OCI-LY7 (cell line): ENCODE measurements at regions not wholly inside any gene's neighbourhood (a gene's known extent, or its start where the extent isn't known, plus 50 kb on each side); places are given as distances from the start of the nearest gene placed in this dataset.

Experiments
- BruUV-seq: library from RNA; stranded (reverse); fragments of 400-500 nt; replicated peaks from 2 replicates; lab custom pipeline; 2021; lab: Mats Ljungman, UMichigan
- CTCF ChIA-PET: fragments of 300-600 bp; sonication (Branson Sonifier 250); formaldehyde crosslinking; loops from one replicate; lab custom pipeline; 2022; ENCODE audit warnings: antibody characterized with exemption; ENCODE audit not compliant: unreplicated experiment; lab: Charles Lee
- POLR2A ChIA-PET: fragments of 300-600 bp; sonication (Branson Sonifier 250); formaldehyde crosslinking; loops from one replicate; lab custom pipeline; 2022; ENCODE audit warnings: antibody characterized with exemption; lab: Charles Lee
- DNase-seq: peaks from one replicate; pipeline ENCODE4 v3.0.0-alpha.2; 2015; ENCODE audit warnings: low spot score
- H2AFZ ChIP-seq: fragments of 200-600 bp; sonication (generic), shearing (Covaris generic); 2 replicates; pipeline ENCODE4 v1.6.1; 2014; ENCODE audit warnings: mild to moderate bottlenecking, antibody characterized with exemption, low read length, moderate library complexity
- H3K27ac ChIP-seq: fragments of 200-600 bp; sonication (generic); 2 replicates; pipeline ENCODE4 v1.5.1; 2014; ENCODE audit warnings: mixed run types, low read depth, mild to moderate bottlenecking, moderate library complexity, low read length, inconsistent platforms; ENCODE audit not compliant: poor library complexity, severe bottlenecking
- H3K36me3 ChIP-seq: fragments of 200-600 bp; sonication (generic); 2 replicates; pipeline ENCODE4 v1.6.1; 2014; ENCODE audit warnings: mild to moderate bottlenecking, antibody characterized with exemption, low read length, moderate library complexity, mixed read lengths; ENCODE audit not compliant: insufficient read depth
- H3K4me1 ChIP-seq: fragments of 200-600 bp; sonication (generic); 2 replicates; pipeline ENCODE4 v1.5.1; 2014; ENCODE audit warnings: mild to moderate bottlenecking, low read length; ENCODE audit not compliant: insufficient read depth, poor library complexity, severe bottlenecking
- H3K4me2 ChIP-seq: fragments of 200-600 bp; sonication (generic); 2 replicates; pipeline ENCODE4 v1.6.1; 2014; ENCODE audit warnings: mild to moderate bottlenecking, low read length
- H3K4me3 ChIP-seq: fragments of 200-600 bp; sonication (generic); 2 replicates; pipeline ENCODE4 v1.5.1; 2014; ENCODE audit warnings: mild to moderate bottlenecking, low read depth, low read length; ENCODE audit not compliant: poor library complexity, severe bottlenecking
- H3K79me2 ChIP-seq: fragments of 200-600 bp; sonication (generic); 2 replicates; pipeline ENCODE4 v1.6.1; 2016; ENCODE audit warnings: low read depth, mild to moderate bottlenecking, low read length, moderate library complexity, mixed read lengths; ENCODE audit not compliant: insufficient read depth
- H3K9me2 ChIP-seq: fragments of 200-600 bp; sonication (generic); 2 replicates; pipeline ENCODE4 v1.6.1; 2016; ENCODE audit warnings: mild to moderate bottlenecking, low read length, mixed read lengths; ENCODE audit not compliant: insufficient read depth
- H3K9me3 ChIP-seq: fragments of 200-600 bp; sonication (generic); 2 replicates; pipeline ENCODE4 v1.6.1; 2014; ENCODE audit warnings: mild to moderate bottlenecking, mixed run types, low read length, mixed read lengths
- H4K20me1 ChIP-seq: fragments of 200-600 bp; sonication (generic); 2 replicates; pipeline ENCODE4 v1.6.1; 2014; ENCODE audit warnings: mild to moderate bottlenecking, antibody characterized with exemption, low read length, moderate library complexity, mixed read lengths; ENCODE audit not compliant: insufficient read depth
- CTCF ChIP-seq: fragments of 200-600 bp; sonication (generic); conservative IDR thresholded peaks from 2 replicates; pipeline ENCODE4 v1.5.1; 2014; ENCODE audit warnings: mild to moderate bottlenecking, antibody characterized with exemption, low read length, moderate library complexity, mixed read lengths
- EZH2phosphoT487 ChIP-seq: fragments of 200-600 bp; sonication (generic); IDR thresholded peaks from 2 replicates; pipeline ENCODE4 v1.6.1; 2018; ENCODE audit warnings: low read depth, borderline replicate concordance, mild to moderate bottlenecking, mixed run types, antibody characterized with exemption, low read length, moderate library complexity, mixed read lengths
- intact Hi-C: fragments of 100-400 bp; cut with micrococcal nuclease; formaldehyde crosslinking; loops from one replicate; pipeline ENCODE4 v1.10.0; 2022; ENCODE audit not compliant: unreplicated experiment

GRCh38 chr13:79662882-79663281 lies 181.9 kb downstream of the NDFIP2 start:
- no peaks in the 10 kb centered on the region for H3K79me2 ChIP-seq
- ChIA-PET CTCF (no interaction called here), POLR2A (no interaction called here)
- no peaks in the 10 kb centered on the region for H3K9me2 ChIP-seq
- intact Hi-C loops: no loop called here
- H3K36me3 ChIP-seq: no peaks in the 10 kb centered on the region
- DNase-seq: no peak
- BruUV-seq: no TSS peak
- no peak overlapping the region for H3K4me3 ChIP-seq
- H3K4me2 ChIP-seq: no peak overlapping the region
- H4K20me1 ChIP-seq: no peaks in the 10 kb centered on the region
- H3K9me3 ChIP-seq: no peaks in the 10 kb centered on the region
- no peak overlapping the region for H3K27ac ChIP-seq
- no peak overlapping the region for H2AFZ ChIP-seq
- TF ChIP-seq CTCF: no peak
- TF ChIP-seq EZH2phosphoT487: no peak
- no peaks in the 10 kb centered on the region for H3K4me1 ChIP-seq

- no TSS peak for BruUV-seq
- no peak for TF ChIP-seq EZH2phosphoT487
- TF ChIP-seq CTCF: no peak
- POLR2A ChIA-PET: no interaction called here
- Histone ChIP-seq H3K79me2 (no peaks in the 10 kb centered on the region), H2AFZ (no peak overlapping the region), H3K4me2 (no peak overlapping the region), H3K4me1 (no peaks in the 10 kb centered on the region), H4K20me1 (no peaks in the 10 kb centered on the region), H3K9me2 (no peaks in the 10 kb centered on the region), H3K4me3 (no peak overlapping the region), H3K27ac (no peak overlapping the region), H3K9me3 (no peaks in the 10 kb centered on the region), H3K36me3 (no peaks in the 10 kb centered on the region)
- CTCF ChIA-PET: no interaction called here
- no peak for DNase-seq
- intact Hi-C loops: no loop called here
These were observed 179.4 kb downstream of the NDFIP2 start for GRCh38 chr13:79660361-79660760.

DNA sequence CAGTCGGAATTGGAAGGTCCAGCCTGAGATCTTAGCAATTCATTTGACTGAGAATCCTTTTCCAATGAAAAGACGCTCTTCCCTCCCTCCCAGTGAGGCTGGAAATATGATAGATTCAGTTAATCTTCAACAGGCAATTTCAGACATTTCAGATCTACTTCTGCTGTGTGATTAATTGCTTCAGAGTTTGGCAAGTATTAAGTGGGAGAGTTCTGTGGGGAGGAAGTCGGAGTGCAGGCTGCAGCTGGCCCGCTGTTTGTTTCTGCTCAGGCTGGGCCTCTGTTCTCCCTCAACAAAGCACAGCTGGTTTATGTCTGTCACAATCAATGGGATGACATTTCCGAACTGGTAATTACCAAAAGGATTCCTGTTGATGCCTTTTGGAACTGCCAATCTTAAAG lies 178.2 kb downstream of the NDFIP2 start:
- H3K4me3 ChIP-seq: no peak overlapping the region
- no peaks in the 10 kb centered on the region for H3K4me1 ChIP-seq
- intact Hi-C loops: no loop called here
- H3K4me2 ChIP-seq: no peak overlapping the region
- H3K9me2 ChIP-seq: no peaks in the 10 kb centered on the region
- H3K79me2 ChIP-seq: no peaks in the 10 kb centered on the region
- DNase-seq: no peak
- H2AFZ ChIP-seq: no peak overlapping the region
- no peak overlapping the region for H3K27ac ChIP-seq
- no peaks in the 10 kb centered on the region for H4K20me1 ChIP-seq
- no TSS peak for BruUV-seq
- no peaks in the 10 kb centered on the region for H3K36me3 ChIP-seq
- POLR2A ChIA-PET: interaction anchor here (1.1 kb wide), 1 partner anchor 11 kb away, joined by 4 read pairs; no protein-coding TSS in a partner anchor
- CTCF ChIA-PET: no interaction called here
- H3K9me3 ChIP-seq: no peaks in the 10 kb centered on the region
- TF ChIP-seq CTCF (no peak), EZH2phosphoT487 (no peak)
